H1 (cell line): ENCODE measurements at regions not wholly inside any gene's neighbourhood (a gene's known extent, or its start where the extent isn't known, plus 50 kb on each side); places are given as distances from the start of the nearest gene placed in this dataset.

ENCODE experiments used
- SAP30 ChIP-seq: fragments of 300-600 bp; sonication (generic); IDR thresholded peaks from 2 replicates; pipeline ENCODE4 v1.7.1; 2012; ENCODE audit warnings: low read length, moderate library complexity, mild to moderate bottlenecking, inconsistent platforms; ENCODE audit not compliant: insufficient read depth, insufficient replicate concordance
- YY1 ChIP-seq: IDR thresholded peaks from 2 replicates; pipeline ENCODE4 v1.6.1; 2011; ENCODE audit warnings: low read depth, mild to moderate bottlenecking, low read length

- TF ChIP-seq SAP30 (no peak), YY1 (no peak)
- TF ChIP-seq, all 59 proteins: peak for 0
Observed at GRCh38 chr10:128867819-128868218, 599.2 kb upstream of the MGMT start (continued).
